Astrocyte (in vitro differentiated cells and primary cell): ENCODE measurements at regions not wholly inside any gene's neighbourhood (a gene's known extent, or its start where the extent isn't known, plus 50 kb on each side); places are given as distances from the start of the nearest gene placed in this dataset.
A peak's percentile ranks its signal among the peaks of the same experiment; 100 is the strongest.

ENCODE experiments used
- DNase-seq: peaks from one replicate; pipeline ENCODE4 v3.0.0-alpha.2; 2010; ENCODE audit warnings: low read depth
- FAIRE-seq: peaks from 2 replicates; lab custom pipeline; 2011; peaks lifted over from hg19 to GRCh38; lab: Jason Lieb, UNC
- H2AFZ ChIP-seq: 2 replicates; pipeline ENCODE4 v1.6.0; 2012; ENCODE audit warnings: low read depth, low read length, inconsistent platforms
- H3K27ac ChIP-seq: 2 replicates; pipeline ENCODE4 v1.5.1; 2011; ENCODE audit warnings: low read depth, low read length, inconsistent platforms
- H3K27me3 ChIP-seq: 2 replicates; pipeline ENCODE4 v1.6.0; 2011; ENCODE audit warnings: low read length, inconsistent platforms; ENCODE audit not compliant: insufficient read depth
- H3K36me3 ChIP-seq: 2 replicates; pipeline ENCODE4 v1.5.1; 2011; ENCODE audit warnings: low read length, inconsistent platforms; ENCODE audit not compliant: insufficient read depth
- H3K4me1 ChIP-seq: 2 replicates; pipeline ENCODE4 v1.5.1; 2011; ENCODE audit warnings: low read length, inconsistent platforms; ENCODE audit not compliant: insufficient read depth
- H3K4me2 ChIP-seq: 2 replicates; pipeline ENCODE4 v1.6.0; 2012; ENCODE audit warnings: low read length, inconsistent platforms
- H3K4me3 ChIP-seq: 2 replicates; pipeline ENCODE4 v1.5.1; 2011; ENCODE audit warnings: low read depth, mild to moderate bottlenecking, low read length, inconsistent platforms; ENCODE audit not compliant: insufficient read depth
- H3K79me2 ChIP-seq: 2 replicates; pipeline ENCODE4 v1.6.0; 2012; ENCODE audit warnings: mild to moderate bottlenecking, low read length, inconsistent platforms; ENCODE audit not compliant: insufficient read depth
- H3K9ac ChIP-seq: 2 replicates; pipeline ENCODE4 v1.6.0; 2012; ENCODE audit warnings: mild to moderate bottlenecking, low read length, inconsistent platforms
- H3K9me3 ChIP-seq: 2 replicates; pipeline ENCODE4 v1.5.1; 2012; ENCODE audit warnings: low read depth, mild to moderate bottlenecking, low read length, inconsistent platforms; ENCODE audit not compliant: insufficient read depth
- H4K20me1 ChIP-seq: 2 replicates; pipeline ENCODE4 v1.6.0; 2012; ENCODE audit warnings: low read length, inconsistent platforms; ENCODE audit not compliant: insufficient read depth
- H3K27ac Mint-ChIP-seq: one replicate; pipeline ENCODE4 v1.8.0; 2021; ENCODE audit warnings: mild to moderate bottlenecking, mixed read lengths; ENCODE audit not compliant: unreplicated experiment
- H3K27me3 Mint-ChIP-seq: one replicate; pipeline ENCODE4 v1.8.0; 2021; ENCODE audit warnings: low read depth, mixed read lengths; ENCODE audit not compliant: unreplicated experiment
- H3K36me3 Mint-ChIP-seq: one replicate; pipeline ENCODE4 v1.8.0; 2021; ENCODE audit warnings: low read depth, mixed read lengths; ENCODE audit not compliant: unreplicated experiment
- H3K4me1 Mint-ChIP-seq: one replicate; pipeline ENCODE4 v1.8.0; 2021; ENCODE audit warnings: low read depth, mixed read lengths; ENCODE audit not compliant: unreplicated experiment
- H3K4me3 Mint-ChIP-seq: one replicate; pipeline ENCODE4 v1.8.0; 2021; ENCODE audit warnings: mild to moderate bottlenecking, moderate library complexity, mixed read lengths; ENCODE audit not compliant: unreplicated experiment
- H3K9me3 Mint-ChIP-seq: one replicate; pipeline ENCODE4 v1.8.0; 2021; ENCODE audit warnings: mild to moderate bottlenecking, mixed read lengths; ENCODE audit not compliant: unreplicated experiment
- EZH2 ChIP-seq: IDR thresholded peaks from 2 replicates; pipeline ENCODE4 v1.6.1; 2012; ENCODE audit warnings: mild to moderate bottlenecking, low read length, inconsistent platforms; ENCODE audit not compliant: insufficient read depth
- TF ChIP-seq, protein P1 (sequence below): IDR thresholded peaks from 2 replicates; pipeline ENCODE4 v1.5.1; 2011; ENCODE audit warnings: low read depth, mild to moderate bottlenecking, inconsistent platforms, low read length, moderate library complexity; ENCODE audit not compliant: insufficient read depth

DNA sequence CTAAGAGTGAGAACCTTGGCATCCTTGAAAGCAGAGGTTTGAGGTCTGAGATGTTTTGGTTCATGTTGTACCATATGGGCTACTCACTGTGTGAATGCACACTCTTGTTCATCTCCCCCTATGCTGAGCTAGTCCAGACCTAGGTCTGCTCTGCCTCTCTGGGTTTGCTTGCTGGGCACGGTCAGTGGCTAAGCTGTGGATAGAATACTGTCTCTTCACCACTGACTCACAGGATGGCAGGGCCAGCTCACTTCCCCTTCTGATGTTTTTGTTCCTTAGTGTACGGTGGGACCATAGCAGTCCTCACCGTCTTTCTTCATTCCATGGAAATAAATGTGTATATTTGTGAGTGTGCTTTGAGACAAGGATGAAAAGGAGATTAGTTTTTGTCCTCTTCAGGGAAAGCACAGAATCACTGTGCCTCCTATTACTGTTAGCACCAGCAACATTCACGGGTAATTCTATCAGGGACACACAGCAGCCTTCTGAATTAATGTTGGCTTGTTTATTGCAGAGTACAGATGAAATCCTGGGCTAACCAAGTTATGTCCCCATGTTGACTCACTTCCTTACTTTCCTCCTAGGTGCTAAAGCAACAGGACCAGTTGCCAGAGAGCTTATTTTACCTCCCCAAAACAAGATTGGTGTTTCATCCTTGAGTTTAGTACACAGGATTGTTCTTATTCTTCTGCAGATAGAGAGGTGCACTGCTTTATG is 56.9 kb upstream of the IVNS1ABP start:
- Histone ChIP-seq H2AFZ (peak overlapping the region; percentile 43), H3K4me1 (peaks cover 9% of the 10 kb centered on the region), H3K4me2 (peak overlapping the region; percentile 72), H3K27ac (peak overlapping the region; percentile 15), H3K27me3 (no peaks in the 10 kb centered on the region), H4K20me1 (no peaks in the 10 kb centered on the region), H3K9me3 (no peaks in the 10 kb centered on the region), H3K4me3 (peak overlapping the region; percentile 20), H3K79me2 (no peaks in the 10 kb centered on the region), H3K36me3 (no peaks in the 10 kb centered on the region), H3K9ac (no peak overlapping the region)
- Mint-ChIP-seq H3K9me3 (peaks cover 2% of the 10 kb centered on the region), H3K27ac (peak overlapping the region; percentile 0), H3K36me3 (no peaks in the 10 kb centered on the region), H3K27me3 (no peaks in the 10 kb centered on the region), H3K4me3 (no peak overlapping the region), H3K4me1 (peaks cover 8% of the 10 kb centered on the region)
- TF ChIP-seq, protein P1, sequence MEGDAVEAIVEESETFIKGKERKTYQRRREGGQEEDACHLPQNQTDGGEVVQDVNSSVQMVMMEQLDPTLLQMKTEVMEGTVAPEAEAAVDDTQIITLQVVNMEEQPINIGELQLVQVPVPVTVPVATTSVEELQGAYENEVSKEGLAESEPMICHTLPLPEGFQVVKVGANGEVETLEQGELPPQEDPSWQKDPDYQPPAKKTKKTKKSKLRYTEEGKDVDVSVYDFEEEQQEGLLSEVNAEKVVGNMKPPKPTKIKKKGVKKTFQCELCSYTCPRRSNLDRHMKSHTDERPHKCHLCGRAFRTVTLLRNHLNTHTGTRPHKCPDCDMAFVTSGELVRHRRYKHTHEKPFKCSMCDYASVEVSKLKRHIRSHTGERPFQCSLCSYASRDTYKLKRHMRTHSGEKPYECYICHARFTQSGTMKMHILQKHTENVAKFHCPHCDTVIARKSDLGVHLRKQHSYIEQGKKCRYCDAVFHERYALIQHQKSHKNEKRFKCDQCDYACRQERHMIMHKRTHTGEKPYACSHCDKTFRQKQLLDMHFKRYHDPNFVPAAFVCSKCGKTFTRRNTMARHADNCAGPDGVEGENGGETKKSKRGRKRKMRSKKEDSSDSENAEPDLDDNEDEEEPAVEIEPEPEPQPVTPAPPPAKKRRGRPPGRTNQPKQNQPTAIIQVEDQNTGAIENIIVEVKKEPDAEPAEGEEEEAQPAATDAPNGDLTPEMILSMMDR: no peak
- no peak for TF ChIP-seq EZH2
- DNase-seq (no peak), FAIRE-seq (peak; percentile 85)

DNA sequence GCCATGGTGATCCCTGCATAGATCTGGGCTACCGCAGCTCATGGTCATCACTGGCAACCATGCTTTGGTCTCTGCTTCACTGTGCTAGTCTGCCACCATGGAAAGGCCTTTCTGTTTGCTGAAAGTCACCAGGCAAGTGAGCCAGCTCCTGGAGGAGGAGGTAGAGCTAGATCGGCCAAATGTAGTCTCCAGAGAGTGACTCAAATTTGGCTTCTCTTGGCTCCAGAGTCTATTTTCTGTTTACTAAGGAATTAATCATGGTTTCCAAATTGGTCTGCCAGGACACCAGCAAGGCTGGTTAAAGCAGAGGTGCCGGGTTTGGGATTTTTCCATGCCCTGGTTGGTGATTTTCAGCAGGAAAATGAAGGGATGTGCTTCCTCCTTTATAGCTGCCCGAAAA is 52.7 kb upstream of the IVNS1ABP start:
- no peak overlapping the region for H3K9ac ChIP-seq
- no peaks in the 10 kb centered on the region for H3K27me3 ChIP-seq
- TF ChIP-seq, protein P1: no peak
- TF ChIP-seq EZH2: no peak
- FAIRE-seq (no peak), DNase-seq (no peak)
- Mint-ChIP-seq H3K4me3 (no peak overlapping the region), H3K4me1 (peaks cover 17% of the 10 kb centered on the region), H3K27ac (no peak overlapping the region), H3K27me3 (no peaks in the 10 kb centered on the region), H3K9me3 (peaks cover 2% of the 10 kb centered on the region), H3K36me3 (no peaks in the 10 kb centered on the region)
- no peak overlapping the region for H3K4me3 ChIP-seq
- no peaks in the 10 kb centered on the region for H4K20me1 ChIP-seq
- no peaks in the 10 kb centered on the region for H3K79me2 ChIP-seq
- H2AFZ ChIP-seq: no peak overlapping the region
- H3K4me2 ChIP-seq: no peak overlapping the region
- H3K27ac ChIP-seq: no peak overlapping the region
- H3K4me1 ChIP-seq: peaks cover 9% of the 10 kb centered on the region
- no peaks in the 10 kb centered on the region for H3K36me3 ChIP-seq
- no peaks in the 10 kb centered on the region for H3K9me3 ChIP-seq

DNA sequence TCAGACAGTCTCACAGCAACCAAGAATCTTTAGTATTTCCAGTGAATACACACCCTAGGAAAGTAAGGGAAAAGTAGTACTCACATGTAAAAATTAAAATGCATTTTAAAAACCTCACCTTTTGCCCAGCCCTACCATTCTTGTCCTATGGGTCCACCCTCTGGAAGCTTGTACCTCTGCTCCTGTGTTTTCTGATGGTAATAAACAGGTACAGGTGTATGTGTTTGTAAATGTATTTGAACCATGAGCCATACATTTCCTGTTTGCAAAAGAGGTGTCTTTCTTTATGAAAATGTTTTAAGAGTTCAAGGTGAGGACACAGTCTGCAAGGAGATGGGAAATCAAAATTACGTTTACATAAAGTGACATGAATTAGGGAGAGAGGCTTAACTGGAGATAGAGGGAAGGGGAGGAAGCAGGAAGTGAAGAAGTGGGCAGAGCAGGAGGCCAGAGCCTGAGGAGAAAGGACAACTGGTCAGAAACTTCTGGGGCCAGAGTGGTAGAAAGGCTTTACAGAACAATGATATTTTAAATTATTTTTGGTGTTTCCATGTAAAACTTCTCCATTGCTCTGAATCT is 52.0 kb upstream of the IVNS1ABP start:
- TF ChIP-seq, protein P1: no peak
- TF ChIP-seq EZH2: no peak
- H3K27ac Mint-ChIP-seq: no peak overlapping the region
- no peaks in the 10 kb centered on the region for H3K9me3 ChIP-seq
- no peaks in the 10 kb centered on the region for H3K36me3 ChIP-seq
- no peak overlapping the region for H2AFZ ChIP-seq
- DNase-seq (no peak), FAIRE-seq (no peak)
- no peaks in the 10 kb centered on the region for H4K20me1 ChIP-seq
- H3K36me3 Mint-ChIP-seq: no peaks in the 10 kb centered on the region
- H3K27me3 Mint-ChIP-seq: no peaks in the 10 kb centered on the region
- no peaks in the 10 kb centered on the region for H3K27me3 ChIP-seq
- H3K4me3 Mint-ChIP-seq: no peak overlapping the region
- H3K4me1 ChIP-seq: peaks cover 4% of the 10 kb centered on the region
- H3K4me1 Mint-ChIP-seq: peaks cover 12% of the 10 kb centered on the region
- no peak overlapping the region for H3K4me3 ChIP-seq
- H3K9ac ChIP-seq: no peak overlapping the region
- H3K27ac ChIP-seq: no peak overlapping the region
- H3K9me3 Mint-ChIP-seq: peaks cover 2% of the 10 kb centered on the region
- H3K4me2 ChIP-seq: no peak overlapping the region
- H3K79me2 ChIP-seq: no peaks in the 10 kb centered on the region
